A549 (cell line): ENCODE measurements at regions not wholly inside any gene's neighbourhood (a gene's known extent, or its start where the extent isn't known, plus 50 kb on each side); places are given as distances from the start of the nearest gene placed in this dataset.
"Not testable (repeated sequence)": the region's sequence is repeated elsewhere in the genome, so short reads cannot be mapped to it uniquely, and the experiment has no call there.

Experiments used
- HOXA7 ChIP-seq: fragments of 250-450 bp; sonication (Bioruptor Pico); IDR thresholded peaks from 2 replicates; pipeline ENCODE4 v1.5.0; 2020; ENCODE audit warnings: mild to moderate bottlenecking, moderate library complexity
- RCOR1 ChIP-seq: fragments of 150-350 bp; IDR thresholded peaks from 2 replicates; pipeline ENCODE4 v1.6.1; 2014; ENCODE audit warnings: antibody characterized with exemption, low read length, low read depth
- TF ChIP-seq, protein P1 (sequence below): fragments of >200 bp; sonication (Bioruptor Twin); formaldehyde crosslinking; IDR thresholded peaks from 3 replicates; pipeline ENCODE4 v1.5.1; 2016

GRCh38 chr22:49669969-49670455, 157.7 kb downstream of the BRD1 start:
- not testable (repeated sequence) for TF ChIP-seq RCOR1; HOXA7 (CRISPR knock-in tag)
- TF ChIP-seq, protein P1, sequence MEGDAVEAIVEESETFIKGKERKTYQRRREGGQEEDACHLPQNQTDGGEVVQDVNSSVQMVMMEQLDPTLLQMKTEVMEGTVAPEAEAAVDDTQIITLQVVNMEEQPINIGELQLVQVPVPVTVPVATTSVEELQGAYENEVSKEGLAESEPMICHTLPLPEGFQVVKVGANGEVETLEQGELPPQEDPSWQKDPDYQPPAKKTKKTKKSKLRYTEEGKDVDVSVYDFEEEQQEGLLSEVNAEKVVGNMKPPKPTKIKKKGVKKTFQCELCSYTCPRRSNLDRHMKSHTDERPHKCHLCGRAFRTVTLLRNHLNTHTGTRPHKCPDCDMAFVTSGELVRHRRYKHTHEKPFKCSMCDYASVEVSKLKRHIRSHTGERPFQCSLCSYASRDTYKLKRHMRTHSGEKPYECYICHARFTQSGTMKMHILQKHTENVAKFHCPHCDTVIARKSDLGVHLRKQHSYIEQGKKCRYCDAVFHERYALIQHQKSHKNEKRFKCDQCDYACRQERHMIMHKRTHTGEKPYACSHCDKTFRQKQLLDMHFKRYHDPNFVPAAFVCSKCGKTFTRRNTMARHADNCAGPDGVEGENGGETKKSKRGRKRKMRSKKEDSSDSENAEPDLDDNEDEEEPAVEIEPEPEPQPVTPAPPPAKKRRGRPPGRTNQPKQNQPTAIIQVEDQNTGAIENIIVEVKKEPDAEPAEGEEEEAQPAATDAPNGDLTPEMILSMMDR = not testable (repeated sequence)
